ENCODE measurements at regions not wholly inside any gene's neighbourhood (a gene's known extent, or its start where the extent isn't known, plus 50 kb on each side); places are given as distances from the start of the nearest gene placed in this dataset.

GRCh38 chr13:34547929-34548328 lies 394.1 kb upstream of the NBEA start:
- Histone ChIP-seq H3K27me3 (replicated peaks in 1 of 4; ENCODE audit: control extremely low read depth in 1 of 4, control insufficient read depth in 3 of 4, insufficient read depth in 4 of 4, low read length in 3 of 4) (no peaks in the 10 kb centered on the region), H4K20me1 (ENCODE audit: control insufficient read depth, insufficient read depth, low read length, poor library complexity, severe bottlenecking) (no peaks in the 10 kb centered on the region), H3K36me3 (replicated peaks in 1 of 2; ENCODE audit: control extremely low read depth in 1 of 2, control insufficient read depth in 1 of 2, extremely low read depth in 1 of 2, insufficient read depth in 2 of 2, low read length in 1 of 2) (no peaks in the 10 kb centered on the region), H3K79me2 (ENCODE audit: control insufficient read depth, insufficient read depth, low read length) (no peaks in the 10 kb centered on the region), H3K4me1 (ENCODE audit: control insufficient read depth in 2 of 2, insufficient read depth in 2 of 2, low read length in 2 of 2) (no peaks in the 10 kb centered on the region), H3K4me2 (replicated peaks; ENCODE audit: low read depth, low read length, poor library complexity, severe bottlenecking) (no peak overlapping the region), H3K9ac (ENCODE audit: low read length) (no peak overlapping the region), H2AFZ (ENCODE audit: insufficient read depth, low read depth, low read length, poor library complexity, severe bottlenecking) (no peak overlapping the region), H3K27ac (ENCODE audit: low read length in 2 of 2) (no peak overlapping the region), H3K4me3 (ENCODE audit: control extremely low read depth in 1 of 5, extremely low read depth in 1 of 5, insufficient read depth in 1 of 5, low read depth in 2 of 5, low read length in 4 of 5) (no peak overlapping the region), H3K9me3 (ENCODE audit: control extremely low read depth in 1 of 3, control insufficient read depth in 2 of 3, insufficient read depth in 1 of 3, low read length in 2 of 3) (peaks cover 0 to 2% (median 0%) of the 10 kb centered on the region in 3 donors)
- ATAC-seq (ENCODE audit: low read depth) (no peak), DNase-seq (no peak)
- Mint-ChIP-seq H3K4me3 (no peak overlapping the region), H3K4me1 (no peaks in the 10 kb centered on the region), H3K27ac (no peak overlapping the region), H3K27me3 (no peaks in the 10 kb centered on the region), H3K9me3 (ENCODE audit: insufficient read depth) (no peaks in the 10 kb centered on the region)
- 78% methylated on average over 2 of the region's 3 CpGs for WGBS (ENCODE audit: insufficient coverage)
- ChIA-PET CTCF (no interaction called here), POLR2A (no interaction called here)
- TF ChIP-seq, protein P1, sequence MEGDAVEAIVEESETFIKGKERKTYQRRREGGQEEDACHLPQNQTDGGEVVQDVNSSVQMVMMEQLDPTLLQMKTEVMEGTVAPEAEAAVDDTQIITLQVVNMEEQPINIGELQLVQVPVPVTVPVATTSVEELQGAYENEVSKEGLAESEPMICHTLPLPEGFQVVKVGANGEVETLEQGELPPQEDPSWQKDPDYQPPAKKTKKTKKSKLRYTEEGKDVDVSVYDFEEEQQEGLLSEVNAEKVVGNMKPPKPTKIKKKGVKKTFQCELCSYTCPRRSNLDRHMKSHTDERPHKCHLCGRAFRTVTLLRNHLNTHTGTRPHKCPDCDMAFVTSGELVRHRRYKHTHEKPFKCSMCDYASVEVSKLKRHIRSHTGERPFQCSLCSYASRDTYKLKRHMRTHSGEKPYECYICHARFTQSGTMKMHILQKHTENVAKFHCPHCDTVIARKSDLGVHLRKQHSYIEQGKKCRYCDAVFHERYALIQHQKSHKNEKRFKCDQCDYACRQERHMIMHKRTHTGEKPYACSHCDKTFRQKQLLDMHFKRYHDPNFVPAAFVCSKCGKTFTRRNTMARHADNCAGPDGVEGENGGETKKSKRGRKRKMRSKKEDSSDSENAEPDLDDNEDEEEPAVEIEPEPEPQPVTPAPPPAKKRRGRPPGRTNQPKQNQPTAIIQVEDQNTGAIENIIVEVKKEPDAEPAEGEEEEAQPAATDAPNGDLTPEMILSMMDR (IDR thresholded peaks at IDR 0.05): no peak
- TF ChIP-seq EZH2 (IDR thresholded peaks at IDR 0.05; ENCODE audit: borderline replicate concordance, insufficient read depth, low read depth, low read length, poor library complexity, severe bottlenecking): no peak
- intact Hi-C loops (cut with micrococcal nuclease): no loop called here

DNA sequence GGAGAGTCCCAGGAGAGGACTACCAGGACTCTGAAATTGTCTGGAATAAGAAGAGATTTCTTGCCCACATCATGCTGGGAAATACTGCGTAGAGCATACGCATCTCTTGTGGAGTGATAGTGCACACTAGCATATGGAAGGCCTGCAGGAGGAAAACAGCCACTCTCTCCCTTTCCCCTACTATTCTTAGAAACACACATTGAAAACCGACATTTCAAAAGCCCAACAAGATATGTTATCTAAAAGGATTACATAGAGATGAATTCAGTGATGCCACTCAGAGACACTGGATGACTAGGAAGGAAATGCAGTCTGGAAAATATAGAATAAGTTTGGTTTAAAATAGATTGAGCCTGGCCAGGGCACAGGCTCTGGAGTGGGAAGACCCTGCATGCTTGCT lies 388.7 kb upstream of the NBEA start:
- H3K4me1 ChIP-seq (ENCODE audit: control insufficient read depth in 2 of 2, insufficient read depth in 2 of 2, low read length in 2 of 2): no peaks in the 10 kb centered on the region
- no peak overlapping the region for H2AFZ ChIP-seq (ENCODE audit: insufficient read depth, low read depth, low read length, poor library complexity, severe bottlenecking)
- H3K4me3 ChIP-seq (ENCODE audit: control extremely low read depth in 1 of 5, extremely low read depth in 1 of 5, insufficient read depth in 1 of 5, low read depth in 2 of 5, low read length in 4 of 5): no peak overlapping the region
- H3K27ac ChIP-seq (ENCODE audit: low read length in 2 of 2): no peak overlapping the region
- no peaks in the 10 kb centered on the region for H3K36me3 ChIP-seq (replicated peaks in 1 of 2; ENCODE audit: control extremely low read depth in 1 of 2, control insufficient read depth in 1 of 2, extremely low read depth in 1 of 2, insufficient read depth in 2 of 2, low read length in 1 of 2)
- H4K20me1 ChIP-seq (ENCODE audit: control insufficient read depth, insufficient read depth, low read length, poor library complexity, severe bottlenecking): no peaks in the 10 kb centered on the region
- DNase-seq: no peak
- CTCF ChIA-PET: no interaction called here
- H3K4me1 Mint-ChIP-seq: no peaks in the 10 kb centered on the region
- H3K9ac ChIP-seq (ENCODE audit: low read length): no peak overlapping the region
- no peaks in the 10 kb centered on the region for H3K27me3 ChIP-seq (replicated peaks in 1 of 4; ENCODE audit: control extremely low read depth in 1 of 4, control insufficient read depth in 3 of 4, insufficient read depth in 4 of 4, low read length in 3 of 4)
- no peak overlapping the region for H3K4me2 ChIP-seq (replicated peaks; ENCODE audit: low read depth, low read length, poor library complexity, severe bottlenecking)
- ATAC-seq (ENCODE audit: low read depth): no peak
- no CpG with 5 or more reads among the region's 3 CpGs for WGBS (ENCODE audit: insufficient coverage)
- peaks cover 0 to 2% (median 1%) of the 10 kb centered on the region in 3 donors for H3K9me3 ChIP-seq (ENCODE audit: control extremely low read depth in 1 of 3, control insufficient read depth in 2 of 3, insufficient read depth in 1 of 3, low read length in 2 of 3)
- intact Hi-C loops (cut with micrococcal nuclease): no loop called here
- no peak for TF ChIP-seq EZH2 (IDR thresholded peaks at IDR 0.05; ENCODE audit: borderline replicate concordance, insufficient read depth, low read depth, low read length, poor library complexity, severe bottlenecking)
- TF ChIP-seq, protein P1 (IDR thresholded peaks at IDR 0.05): no peak
- POLR2A ChIA-PET: no interaction called here
- H3K79me2 ChIP-seq (ENCODE audit: control insufficient read depth, insufficient read depth, low read length): no peaks in the 10 kb centered on the region
- no peaks in the 10 kb centered on the region for H3K27me3 Mint-ChIP-seq
- H3K9me3 Mint-ChIP-seq (ENCODE audit: insufficient read depth): peaks cover 2% of the 10 kb centered on the region
- no peak overlapping the region for H3K27ac Mint-ChIP-seq
- no peak overlapping the region for H3K4me3 Mint-ChIP-seq
